MCF 10A (cell line): ENCODE measurements at regions not wholly inside any gene's neighbourhood (a gene's known extent, or its start where the extent isn't known, plus 50 kb on each side); places are given as distances from the start of the nearest gene placed in this dataset.

Experiments
- BruUV-seq: library from RNA; stranded (reverse); fragments of 400-500 nt; replicated peaks from 2 replicates; lab custom pipeline; 2021; lab: Mats Ljungman, UMichigan
- CTCF ChIA-PET: fragments of 300-600 bp; sonication (Branson Sonifier 250); formaldehyde crosslinking; extraction: SDS; loops from one replicate; lab custom pipeline; 2021; ENCODE audit warnings: antibody characterized with exemption, inconsistent platforms; lab: Yijun Ruan, JAX
- POLR2A ChIA-PET: fragments of 300-600, 350-650 bp; sonication (Branson Sonifier 250); formaldehyde crosslinking; extraction: SDS; loops from one replicate; lab custom pipeline; 2020; ENCODE audit warnings: antibody characterized with exemption, inconsistent platforms; lab: Yijun Ruan, JAX
- DNase-seq: peaks from one replicate; pipeline ENCODE4 v3.0.0-alpha.2; 2018; ENCODE audit not compliant: unreplicated experiment
- H3K27ac Mint-ChIP-seq: one replicate; pipeline ENCODE4 v1.8.0; 2022; ENCODE audit warnings: mild to moderate bottlenecking, low read depth, mixed read lengths; ENCODE audit not compliant: unreplicated experiment
- H3K27me3 Mint-ChIP-seq: one replicate; pipeline ENCODE4 v1.8.0; 2022; ENCODE audit warnings: mixed read lengths; ENCODE audit not compliant: insufficient read depth, unreplicated experiment
- H3K36me3 Mint-ChIP-seq: one replicate; pipeline ENCODE4 v1.8.0; 2022; ENCODE audit warnings: mild to moderate bottlenecking, moderate library complexity, mixed read lengths; ENCODE audit not compliant: insufficient read depth, unreplicated experiment
- H3K4me1 Mint-ChIP-seq: one replicate; pipeline ENCODE4 v1.8.0; 2022; ENCODE audit warnings: mixed read lengths; ENCODE audit not compliant: insufficient read depth, unreplicated experiment
- H3K4me3 Mint-ChIP-seq: one replicate; pipeline ENCODE4 v1.8.0; 2022; ENCODE audit warnings: mild to moderate bottlenecking, moderate library complexity, mixed read lengths; ENCODE audit not compliant: unreplicated experiment
- H3K9me3 Mint-ChIP-seq: one replicate; pipeline ENCODE4 v1.8.0; 2022; ENCODE audit warnings: mixed read lengths; ENCODE audit not compliant: unreplicated experiment
- CTCF ChIP-seq: fragments of 200-600 bp; IDR thresholded peaks from one replicate; pipeline ENCODE4 v1.8.0; 2022; ENCODE audit warnings: antibody characterized with exemption, mild to moderate bottlenecking; ENCODE audit not compliant: unreplicated experiment
- intact Hi-C: fragments of 100-400 bp; cut with micrococcal nuclease; formaldehyde crosslinking; loops from 2 replicates; pipeline ENCODE4 v1.14.1; 2022

- Mint-ChIP-seq H3K4me3 (no peak overlapping the region), H3K36me3 (no peaks in the 10 kb centered on the region), H3K27me3 (no peaks in the 10 kb centered on the region), H3K27ac (no peak overlapping the region), H3K9me3 (no peaks in the 10 kb centered on the region), H3K4me1 (peaks cover 13% of the 10 kb centered on the region)
- CTCF ChIA-PET, result no interaction called here
- TF ChIP-seq CTCF, result no peak
- POLR2A ChIA-PET, result no interaction called here
- DNase-seq, result no peak
- no TSS peak for BruUV-seq
- intact Hi-C loops, result no loop called here
Observed at GRCh38 chr2:144233733-144234541, 286.0 kb downstream of the ZEB2 start.

- H3K9me3 Mint-ChIP-seq, result no peaks in the 10 kb centered on the region
Observed at GRCh38 chr2:144233317-144233716, 286.6 kb downstream of the ZEB2 start.

GRCh38 chr2:144230448-144231085 lies 289.4 kb downstream of the ZEB2 start:
- no peak for TF ChIP-seq CTCF
- no peak overlapping the region for H3K27ac Mint-ChIP-seq
- peak; percentile 13 for DNase-seq
- ChIA-PET POLR2A (no interaction called here), CTCF (interaction anchor here (0.6 kb wide), 1 partner anchor 15 kb away, joined by 4 read pairs; no protein-coding TSS in a partner anchor)
- no peaks in the 10 kb centered on the region for H3K27me3 Mint-ChIP-seq
- H3K9me3 Mint-ChIP-seq, result no peaks in the 10 kb centered on the region
- H3K4me3 Mint-ChIP-seq, result no peak overlapping the region
- peaks cover 9% of the 10 kb centered on the region for H3K4me1 Mint-ChIP-seq
- TSS peak; percentile 81 for BruUV-seq
- H3K36me3 Mint-ChIP-seq, result no peaks in the 10 kb centered on the region
- intact Hi-C loops, result no loop called here

More at GRCh38 chr2:144233317-144233716, 286.6 kb downstream of the ZEB2 start:
- no peak for TF ChIP-seq CTCF
- H3K4me1 Mint-ChIP-seq, result peaks cover 9% of the 10 kb centered on the region
- DNase-seq, result no peak
- ChIA-PET CTCF (no interaction called here), POLR2A (no interaction called here)
- no TSS peak for BruUV-seq
- H3K4me3 Mint-ChIP-seq, result no peak overlapping the region
- H3K36me3 Mint-ChIP-seq, result no peaks in the 10 kb centered on the region
- intact Hi-C loops, result no loop called here
- H3K27ac Mint-ChIP-seq, result no peak overlapping the region
- H3K27me3 Mint-ChIP-seq, result no peaks in the 10 kb centered on the region

- CTCF ChIA-PET, result no interaction called here
- H3K27ac Mint-ChIP-seq, result no peak overlapping the region
- DNase-seq, result no peak
- peaks cover 9% of the 10 kb centered on the region for H3K4me1 Mint-ChIP-seq
- H3K36me3 Mint-ChIP-seq, result no peaks in the 10 kb centered on the region
- H3K4me3 Mint-ChIP-seq, result no peak overlapping the region
- intact Hi-C loops, result no loop called here
- H3K27me3 Mint-ChIP-seq, result no peaks in the 10 kb centered on the region
- TF ChIP-seq CTCF, result no peak
- POLR2A ChIA-PET, result no interaction called here
- BruUV-seq, result TSS peak; percentile 94
- no peaks in the 10 kb centered on the region for H3K9me3 Mint-ChIP-seq
Observed at GRCh38 chr2:144230033-144230432, 289.9 kb downstream of the ZEB2 start.
